ENCODE measurements at regions not wholly inside any gene's neighbourhood (a gene's known extent, or its start where the extent isn't known, plus 50 kb on each side); places are given as distances from the start of the nearest gene placed in this dataset.

DNA sequence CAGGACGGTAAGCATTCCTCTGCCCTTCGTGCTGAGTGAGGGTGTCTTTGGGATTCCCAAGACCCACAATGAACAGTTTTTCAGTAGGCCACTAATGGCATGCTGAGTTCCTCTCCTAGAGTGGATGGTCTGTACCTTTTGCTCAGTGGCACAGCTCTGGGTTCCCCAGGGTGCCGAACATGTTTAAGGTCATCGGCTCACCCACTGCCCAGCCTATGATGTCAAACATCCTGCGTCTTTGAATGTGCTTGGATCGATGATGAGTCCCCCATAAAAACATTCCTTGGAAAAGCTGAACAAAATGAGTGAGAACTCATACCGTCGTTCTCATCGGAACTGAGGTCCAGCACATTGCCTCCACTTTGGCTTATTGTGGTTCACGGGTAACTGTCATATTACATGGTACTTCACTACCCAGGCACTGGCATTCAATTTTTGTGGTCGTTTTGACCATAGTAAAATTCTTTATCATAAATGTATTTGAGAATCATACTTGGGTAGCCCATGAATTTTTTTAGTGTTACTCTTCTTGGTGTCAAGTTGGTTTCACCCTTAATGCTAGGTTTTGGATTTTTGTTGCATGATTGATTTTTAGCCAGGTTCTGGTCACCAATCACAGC is 118.2 kb downstream of the SNRPN start:
- DNase-seq: no peak
- intact Hi-C loops (cut with DNase I): no loop called here
- H3K4me3 ChIP-seq: no peak overlapping the region
- TF ChIP-seq, protein P1, sequence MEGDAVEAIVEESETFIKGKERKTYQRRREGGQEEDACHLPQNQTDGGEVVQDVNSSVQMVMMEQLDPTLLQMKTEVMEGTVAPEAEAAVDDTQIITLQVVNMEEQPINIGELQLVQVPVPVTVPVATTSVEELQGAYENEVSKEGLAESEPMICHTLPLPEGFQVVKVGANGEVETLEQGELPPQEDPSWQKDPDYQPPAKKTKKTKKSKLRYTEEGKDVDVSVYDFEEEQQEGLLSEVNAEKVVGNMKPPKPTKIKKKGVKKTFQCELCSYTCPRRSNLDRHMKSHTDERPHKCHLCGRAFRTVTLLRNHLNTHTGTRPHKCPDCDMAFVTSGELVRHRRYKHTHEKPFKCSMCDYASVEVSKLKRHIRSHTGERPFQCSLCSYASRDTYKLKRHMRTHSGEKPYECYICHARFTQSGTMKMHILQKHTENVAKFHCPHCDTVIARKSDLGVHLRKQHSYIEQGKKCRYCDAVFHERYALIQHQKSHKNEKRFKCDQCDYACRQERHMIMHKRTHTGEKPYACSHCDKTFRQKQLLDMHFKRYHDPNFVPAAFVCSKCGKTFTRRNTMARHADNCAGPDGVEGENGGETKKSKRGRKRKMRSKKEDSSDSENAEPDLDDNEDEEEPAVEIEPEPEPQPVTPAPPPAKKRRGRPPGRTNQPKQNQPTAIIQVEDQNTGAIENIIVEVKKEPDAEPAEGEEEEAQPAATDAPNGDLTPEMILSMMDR (IDR thresholded peaks at IDR 0.05): no peak
- H3K36me3 ChIP-seq: peaks cover 15% of the 10 kb centered on the region
- H3K9ac ChIP-seq (ENCODE audit: low read depth in 2 of 2, low read length in 2 of 2): no peak overlapping the region
- no peaks in the 10 kb centered on the region for H3K4me1 ChIP-seq
- H3K27ac ChIP-seq: no peak overlapping the region
- no peaks in the 10 kb centered on the region for H3K27me3 ChIP-seq
- H3K9me3 ChIP-seq: peaks cover 27% of the 10 kb centered on the region

DNA sequence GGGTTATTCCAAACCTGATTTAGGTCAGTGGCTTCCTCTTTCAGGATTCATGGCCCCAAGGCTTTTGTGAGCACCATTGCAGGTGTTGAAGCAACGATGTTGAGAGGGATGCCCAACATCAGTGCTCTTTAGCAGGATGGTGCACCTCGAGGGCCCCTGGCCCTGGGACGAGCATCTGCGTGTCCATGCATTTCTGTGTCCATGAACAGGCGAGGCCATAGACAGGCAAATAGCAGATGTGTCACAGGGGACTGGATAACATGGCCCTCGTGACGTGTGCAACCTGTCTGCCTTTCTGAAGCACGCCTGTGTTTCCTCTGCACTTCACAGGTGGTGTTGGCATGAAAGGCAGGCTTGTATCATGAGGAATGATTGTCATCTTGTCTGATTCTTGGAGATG is 132.3 kb downstream of the SNRPN start:
- DNase-seq: no peak

DNA sequence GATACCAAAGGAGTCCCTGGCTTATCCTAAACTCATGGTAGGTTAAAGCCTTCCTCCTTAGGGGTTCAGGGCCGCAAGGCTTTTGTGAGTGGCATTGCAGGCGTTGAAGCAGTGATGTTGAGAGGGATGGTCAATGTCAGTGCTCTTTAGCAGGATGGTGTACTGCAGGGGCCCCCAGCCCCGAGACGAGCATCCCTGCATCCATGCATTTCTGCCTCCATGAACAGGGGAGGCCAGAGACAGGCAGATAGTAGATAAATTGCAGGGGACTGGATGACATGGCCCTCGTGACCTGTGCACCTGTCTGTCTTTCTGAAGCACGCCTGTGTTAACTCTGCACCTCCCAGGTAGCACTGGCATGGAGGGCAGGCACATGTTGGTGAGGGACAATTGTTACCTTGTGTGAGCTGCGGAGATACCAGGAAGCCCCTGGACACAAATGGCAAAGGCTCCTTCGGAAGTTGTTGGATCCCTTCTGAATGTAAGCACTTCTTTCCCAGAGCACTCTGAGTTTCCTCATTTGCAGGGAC is 133.5 kb downstream of the SNRPN start:
- TF ChIP-seq, protein P1 (IDR thresholded peaks at IDR 0.05): no peak
- Histone ChIP-seq H3K27ac (no peak overlapping the region), H3K9me3 (peaks cover 4% of the 10 kb centered on the region), H3K27me3 (no peaks in the 10 kb centered on the region), H3K4me3 (no peak overlapping the region), H3K36me3 (no peaks in the 10 kb centered on the region), H3K4me1 (no peaks in the 10 kb centered on the region), H3K9ac (ENCODE audit: low read depth in 2 of 2, low read length in 2 of 2) (no peak overlapping the region)
- DNase-seq: no peak
- intact Hi-C loops (cut with DNase I): no loop called here

More for the DNA sequence above, 132.3 kb downstream of the SNRPN start:
- TF ChIP-seq, protein P1 (IDR thresholded peaks at IDR 0.05): no peak
- intact Hi-C loops (cut with DNase I): no loop called here
- Histone ChIP-seq H3K27ac (no peak overlapping the region), H3K9me3 (peaks cover 6% of the 10 kb centered on the region), H3K4me1 (no peaks in the 10 kb centered on the region), H3K4me3 (no peak overlapping the region), H3K36me3 (no peaks in the 10 kb centered on the region), H3K9ac (ENCODE audit: low read depth in 2 of 2, low read length in 2 of 2) (no peak overlapping the region), H3K27me3 (no peaks in the 10 kb centered on the region)

DNA sequence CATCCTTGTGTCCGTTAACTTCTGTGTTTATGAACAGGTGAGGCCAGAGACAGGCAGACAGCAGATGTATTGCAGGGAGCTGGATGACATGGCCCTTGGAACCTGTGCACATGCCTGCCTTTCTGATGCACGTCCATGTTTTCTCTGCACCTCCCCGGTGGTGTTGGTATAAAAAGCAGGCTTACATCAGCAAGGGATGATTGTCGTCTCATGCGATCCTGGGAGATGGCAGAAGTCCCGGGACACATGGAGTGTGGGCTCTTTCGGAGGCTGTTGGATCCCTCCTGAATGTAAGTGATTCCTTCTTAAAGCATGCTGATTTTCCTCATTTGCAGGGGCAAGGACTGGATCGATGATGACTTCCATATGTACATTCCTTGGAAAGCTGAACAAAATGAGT is 134.8 kb downstream of the SNRPN start:
- peaks cover 4% of the 10 kb centered on the region for H3K9me3 ChIP-seq
- no peaks in the 10 kb centered on the region for H3K36me3 ChIP-seq
- no peaks in the 10 kb centered on the region for H3K27me3 ChIP-seq
- no peaks in the 10 kb centered on the region for H3K4me1 ChIP-seq
- TF ChIP-seq, protein P1 (IDR thresholded peaks at IDR 0.05): no peak
- no peak overlapping the region for H3K9ac ChIP-seq (ENCODE audit: low read depth in 2 of 2, low read length in 2 of 2)
- intact Hi-C loops (cut with DNase I): no loop called here
- no peak overlapping the region for H3K4me3 ChIP-seq
- no peak overlapping the region for H3K27ac ChIP-seq
- no peak for DNase-seq

DNA sequence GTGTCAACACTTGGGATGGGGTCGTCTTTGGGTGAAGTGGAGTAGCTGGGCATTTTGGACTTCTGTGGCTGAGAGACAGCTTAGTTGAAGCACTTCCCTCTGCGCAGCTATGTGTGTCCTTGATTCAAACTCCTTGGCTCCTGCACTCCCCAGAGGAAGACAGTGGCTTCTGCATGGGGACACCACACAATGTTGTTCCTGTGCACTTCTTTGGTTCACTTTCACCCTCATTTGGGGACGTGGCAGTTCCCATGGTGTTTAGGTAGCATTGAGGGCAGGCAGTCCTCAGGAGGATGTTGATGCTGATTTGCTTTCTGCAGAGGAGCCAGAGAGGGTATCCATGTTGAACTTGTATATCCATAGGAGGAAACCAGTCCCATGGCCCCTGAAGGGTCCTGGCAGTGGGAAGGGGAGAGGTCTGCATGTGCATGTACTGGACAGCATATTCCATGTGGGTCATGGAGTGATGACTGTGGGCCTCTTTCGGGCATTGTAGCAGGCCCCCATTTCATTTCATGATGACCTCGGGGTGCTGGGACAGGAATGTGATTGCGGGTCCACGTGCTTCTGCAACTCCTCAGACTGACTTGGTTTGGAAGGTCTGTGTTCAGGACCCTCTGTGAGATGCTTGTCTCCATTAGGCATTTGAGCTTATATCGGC is 135.4 kb downstream of the SNRPN start:
- Histone ChIP-seq H3K9me3 (peaks cover 4% of the 10 kb centered on the region), H3K36me3 (no peaks in the 10 kb centered on the region), H3K4me3 (no peak overlapping the region), H3K27ac (no peak overlapping the region), H3K9ac (ENCODE audit: low read depth in 2 of 2, low read length in 2 of 2) (no peak overlapping the region), H3K27me3 (no peaks in the 10 kb centered on the region), H3K4me1 (no peaks in the 10 kb centered on the region)
- intact Hi-C loops (cut with DNase I): no loop called here
- no peak for DNase-seq
- TF ChIP-seq, protein P1 (IDR thresholded peaks at IDR 0.05): no peak
